ENCODE measurements at regions not wholly inside any gene's neighbourhood (a gene's known extent, or its start where the extent isn't known, plus 50 kb on each side); places are given as distances from the start of the nearest gene placed in this dataset.

GRCh38 chr5:30849931-30850710 lies 343.4 kb upstream of the CDH6 start (continued):
- TF ChIP-seq REST (IDR thresholded peaks at IDR 0.05; ENCODE audit: unreplicated experiment) (no peak), EZH2phosphoT487 (IDR thresholded peaks at IDR 0.05; ENCODE audit: unreplicated experiment) (no peak), POLR2AphosphoS5 (IDR thresholded peaks at IDR 0.05; ENCODE audit: low read depth) (no peak), ZNF462 (CRISPR knock-in tag; IDR thresholded peaks at IDR 0.05) (no peak), JUNB (IDR thresholded peaks at IDR 0.05; ENCODE audit: unreplicated experiment) (no peak), STAT1 (IDR thresholded peaks at IDR 0.05; ENCODE audit: unreplicated experiment) (no peak)

Data from GM23338 (cell line).